ENCODE measurements at regions not wholly inside any gene's neighbourhood (a gene's known extent, or its start where the extent isn't known, plus 50 kb on each side); places are given as distances from the start of the nearest gene placed in this dataset.

- no peak for TF ChIP-seq EZH2phosphoT487 (IDR thresholded peaks at IDR 0.05; ENCODE audit: borderline replicate concordance, low read length)
- TF ChIP-seq CTCF (conservative IDR thresholded peaks at IDR 0.05; ENCODE audit: low read depth, low read length): no peak
- no peak for TF ChIP-seq EZH2 (IDR thresholded peaks at IDR 0.05; ENCODE audit: low read length, unreplicated experiment)
Measured at GRCh38 chr3:70815817-70816216, 503.4 kb upstream of the MDFIC2 start.

Data from PC-3 (cell line).